Ovary (tissue), 3 donors: ENCODE measurements at regions not wholly inside any gene's neighbourhood (a gene's known extent, or its start where the extent isn't known, plus 50 kb on each side); places are given as distances from the start of the nearest gene placed in this dataset.

Experiments used
- CTCF ChIP-seq, 3 donors: fragments of 450-650 bp in 2 of 3; fragments of 200-600 bp in 1 of 3; IDR thresholded peaks; one replicate each; pipeline versions ENCODE4 v1.5.1 to v1.8.0; 2016 to 2022; ENCODE audit warnings: antibody characterized with exemption in 3 of 3, mild to moderate bottlenecking in 1 of 3
- EP300 ChIP-seq: sonication (generic); formaldehyde crosslinking; IDR thresholded peaks from one replicate; pipeline ENCODE4 v1.6.1; 2017; ENCODE audit warnings: antibody characterized with exemption
- POLR2A ChIP-seq: fragments of 450-650 bp; IDR thresholded peaks from one replicate; pipeline ENCODE4 v1.6.1; 2017; ENCODE audit warnings: antibody characterized with exemption, mild to moderate bottlenecking, moderate library complexity
- donor health status: DM: no; HTN: no; CAD: no.

- no peak for TF ChIP-seq CTCF (IDR thresholded peaks at IDR 0.05)
- no peak for TF ChIP-seq POLR2A
- TF ChIP-seq EP300: no peak
These were observed 441.7 kb downstream of the ZNF521 start for GRCh38 chr18:24910221-24910620.
